Embryonic facial prominence (tissue), 1 donor: ENCODE measurements at regions not wholly inside any gene's neighbourhood (a gene's known extent, or its start where the extent isn't known, plus 50 kb on each side); places are given as distances from the start of the nearest gene placed in this dataset.

ENCODE experiments used
- DNase-seq: peaks from one replicate; pipeline ENCODE4 v3.0.0-alpha.2; 2016; ENCODE audit errors: extremely low spot score

GRCh38 chr6:66435321-66435720, 728.3 kb upstream of the EYS start:
- no peak for DNase-seq

- peak; percentile 44 for DNase-seq
Observed at GRCh38 chr6:66429210-66429609, 722.2 kb upstream of the EYS start.

- no peak for DNase-seq
Observed at GRCh38 chr6:66423047-66423446, 716.0 kb upstream of the EYS start.

- no peak for DNase-seq
Observed at GRCh38 chr6:66421570-66421969, 714.5 kb upstream of the EYS start.

GRCh38 chr6:66418906-66419305, 711.9 kb upstream of the EYS start:
- DNase-seq = no peak

GRCh38 chr6:66403966-66404365, 696.9 kb upstream of the EYS start:
- no peak for DNase-seq

- no peak for DNase-seq
Observed at GRCh38 chr6:66402873-66403272, 695.8 kb upstream of the EYS start.

GRCh38 chr6:66396549-66396948, 689.5 kb upstream of the EYS start:
- DNase-seq = no peak

- no peak for DNase-seq
Observed at GRCh38 chr6:66396145-66396544, 689.1 kb upstream of the EYS start.

GRCh38 chr6:66390393-66390792, 683.4 kb upstream of the EYS start:
- no peak for DNase-seq

GRCh38 chr6:66376001-66376400, 669.0 kb upstream of the EYS start:
- DNase-seq = no peak

GRCh38 chr6:66369407-66369806, 662.4 kb upstream of the EYS start:
- no peak for DNase-seq

- DNase-seq = no peak
Observed at GRCh38 chr6:66362888-66363287, 655.9 kb upstream of the EYS start.

GRCh38 chr6:66361886-66362285, 654.9 kb upstream of the EYS start:
- DNase-seq = no peak

- DNase-seq = no peak
Observed at GRCh38 chr6:66357781-66358180, 650.8 kb upstream of the EYS start.

- DNase-seq = no peak
Observed at GRCh38 chr6:66355471-66355870, 648.4 kb upstream of the EYS start.

- no peak for DNase-seq
Observed at GRCh38 chr6:66344796-66345195, 637.8 kb upstream of the EYS start.

GRCh38 chr6:66340736-66341135, 633.7 kb upstream of the EYS start:
- DNase-seq = no peak

- DNase-seq = no peak
Observed at GRCh38 chr6:66336176-66336575, 629.1 kb upstream of the EYS start.

- no peak for DNase-seq
Observed at GRCh38 chr6:66328200-66328599, 621.2 kb upstream of the EYS start.

GRCh38 chr6:66326228-66326627, 619.2 kb upstream of the EYS start:
- DNase-seq = no peak

GRCh38 chr6:66321017-66321416, 614.0 kb upstream of the EYS start:
- no peak for DNase-seq

- DNase-seq = no peak
Observed at GRCh38 chr6:66307490-66307889, 600.5 kb upstream of the EYS start.

- DNase-seq = no peak
Observed at GRCh38 chr6:66291905-66292304, 584.9 kb upstream of the EYS start.

- no peak for DNase-seq
Observed at GRCh38 chr6:66289889-66290288, 582.9 kb upstream of the EYS start.
